ENCODE measurements at regions not wholly inside any gene's neighbourhood (a gene's known extent, or its start where the extent isn't known, plus 50 kb on each side); places are given as distances from the start of the nearest gene placed in this dataset.

DNA sequence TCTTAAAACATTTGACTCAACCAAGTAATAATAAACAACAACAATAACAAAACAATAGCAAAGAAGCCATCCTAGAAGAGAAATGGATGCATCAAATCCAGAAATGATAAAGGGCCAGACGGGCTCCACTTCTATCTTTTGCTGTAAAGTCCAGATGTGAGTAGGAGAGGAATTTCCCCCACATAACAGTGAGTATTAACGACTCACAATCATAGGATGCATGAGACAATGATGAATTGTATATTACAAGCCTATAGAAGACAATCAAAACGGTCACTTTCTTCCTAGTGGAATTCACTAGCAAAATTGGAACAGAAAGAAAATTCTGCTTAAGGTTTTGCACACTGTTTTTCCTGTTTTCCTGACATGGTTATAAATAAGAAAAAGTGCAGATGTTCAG is 97.0 kb upstream of the PREP start:
- TF ChIP-seq, protein P1, sequence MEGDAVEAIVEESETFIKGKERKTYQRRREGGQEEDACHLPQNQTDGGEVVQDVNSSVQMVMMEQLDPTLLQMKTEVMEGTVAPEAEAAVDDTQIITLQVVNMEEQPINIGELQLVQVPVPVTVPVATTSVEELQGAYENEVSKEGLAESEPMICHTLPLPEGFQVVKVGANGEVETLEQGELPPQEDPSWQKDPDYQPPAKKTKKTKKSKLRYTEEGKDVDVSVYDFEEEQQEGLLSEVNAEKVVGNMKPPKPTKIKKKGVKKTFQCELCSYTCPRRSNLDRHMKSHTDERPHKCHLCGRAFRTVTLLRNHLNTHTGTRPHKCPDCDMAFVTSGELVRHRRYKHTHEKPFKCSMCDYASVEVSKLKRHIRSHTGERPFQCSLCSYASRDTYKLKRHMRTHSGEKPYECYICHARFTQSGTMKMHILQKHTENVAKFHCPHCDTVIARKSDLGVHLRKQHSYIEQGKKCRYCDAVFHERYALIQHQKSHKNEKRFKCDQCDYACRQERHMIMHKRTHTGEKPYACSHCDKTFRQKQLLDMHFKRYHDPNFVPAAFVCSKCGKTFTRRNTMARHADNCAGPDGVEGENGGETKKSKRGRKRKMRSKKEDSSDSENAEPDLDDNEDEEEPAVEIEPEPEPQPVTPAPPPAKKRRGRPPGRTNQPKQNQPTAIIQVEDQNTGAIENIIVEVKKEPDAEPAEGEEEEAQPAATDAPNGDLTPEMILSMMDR (IDR thresholded peaks at IDR 0.05), result no peak
- TF ChIP-seq POLR2A (IDR thresholded peaks at IDR 0.05) (no peak), EP300 (IDR thresholded peaks at IDR 0.05; ENCODE audit: low read depth) (no peak), POLR2AphosphoS5 (IDR thresholded peaks at IDR 0.05) (no peak)

Data from transverse colon (tissue), 4 donors.